ENCODE measurements at regions not wholly inside any gene's neighbourhood (a gene's known extent, or its start where the extent isn't known, plus 50 kb on each side); places are given as distances from the start of the nearest gene placed in this dataset.

- Mint-ChIP-seq H3K27ac (no peak overlapping the region), H3K4me3 (no peak overlapping the region), H3K27me3 (ENCODE audit: low read depth) (no peaks in the 10 kb centered on the region), H3K36me3 (ENCODE audit: low read depth) (no peaks in the 10 kb centered on the region), H3K4me1 (no peaks in the 10 kb centered on the region), H3K9me3 (no peaks in the 10 kb centered on the region)
- TF ChIP-seq CTCF (IDR thresholded peaks at IDR 0.05; ENCODE audit: unreplicated experiment in 3 of 3): no peak
Observed at GRCh38 chr5:51273021-51273420, 110.2 kb upstream of the ISL1 start.

DNA sequence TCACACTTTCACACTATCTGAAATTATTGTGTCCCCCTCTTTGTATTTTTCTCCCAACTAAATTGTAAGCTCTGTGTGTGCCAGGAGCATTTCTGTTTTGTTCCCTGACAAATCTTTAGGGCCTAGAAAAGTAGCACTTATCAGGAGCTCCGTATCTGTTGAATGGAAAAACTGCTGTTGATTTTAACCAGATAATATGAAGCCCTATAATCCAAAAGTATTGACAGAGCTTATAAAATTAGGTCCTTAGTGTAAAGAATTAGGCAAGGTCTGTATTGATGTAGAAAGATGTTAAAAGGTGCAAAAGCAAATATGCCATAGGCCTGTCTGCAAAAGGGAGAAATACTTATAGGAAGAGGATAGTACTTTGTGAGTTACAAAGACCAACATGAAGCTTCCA lies 109.4 kb upstream of the ISL1 start:
- TF ChIP-seq CTCF (IDR thresholded peaks at IDR 0.05; ENCODE audit: unreplicated experiment in 3 of 3): no peak
- Mint-ChIP-seq H3K4me3 (no peak overlapping the region), H3K4me1 (no peaks in the 10 kb centered on the region), H3K27me3 (ENCODE audit: low read depth) (no peaks in the 10 kb centered on the region), H3K27ac (no peak overlapping the region), H3K9me3 (no peaks in the 10 kb centered on the region), H3K36me3 (ENCODE audit: low read depth) (no peaks in the 10 kb centered on the region)

DNA sequence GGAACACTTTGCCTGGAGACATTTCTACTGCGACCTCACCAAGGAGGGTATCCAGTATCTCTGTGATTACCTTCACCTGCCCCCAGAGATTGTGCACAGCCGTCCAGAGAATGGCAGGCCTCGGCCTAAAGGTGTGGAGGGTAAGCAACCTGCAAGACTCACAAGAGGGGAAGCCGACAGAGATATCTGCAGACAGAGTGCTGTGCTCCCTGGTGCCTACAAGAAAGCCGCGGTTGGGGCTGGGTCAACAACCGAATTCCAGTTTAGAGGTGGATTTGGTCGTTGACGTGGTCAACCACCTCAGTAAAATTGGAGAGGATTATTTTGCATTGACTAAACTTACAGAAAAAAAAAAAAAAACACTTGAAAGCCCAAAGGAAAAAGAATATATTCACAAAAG lies 107.8 kb upstream of the ISL1 start:
- no peak overlapping the region for H3K4me3 Mint-ChIP-seq
- no peaks in the 10 kb centered on the region for H3K36me3 Mint-ChIP-seq (ENCODE audit: low read depth)
- no peaks in the 10 kb centered on the region for H3K9me3 Mint-ChIP-seq
- no peaks in the 10 kb centered on the region for H3K27me3 Mint-ChIP-seq (ENCODE audit: low read depth)
- H3K4me1 Mint-ChIP-seq: no peaks in the 10 kb centered on the region
- H3K27ac Mint-ChIP-seq: no peak overlapping the region
- TF ChIP-seq CTCF (IDR thresholded peaks at IDR 0.05; ENCODE audit: unreplicated experiment in 3 of 3): no peak

DNA sequence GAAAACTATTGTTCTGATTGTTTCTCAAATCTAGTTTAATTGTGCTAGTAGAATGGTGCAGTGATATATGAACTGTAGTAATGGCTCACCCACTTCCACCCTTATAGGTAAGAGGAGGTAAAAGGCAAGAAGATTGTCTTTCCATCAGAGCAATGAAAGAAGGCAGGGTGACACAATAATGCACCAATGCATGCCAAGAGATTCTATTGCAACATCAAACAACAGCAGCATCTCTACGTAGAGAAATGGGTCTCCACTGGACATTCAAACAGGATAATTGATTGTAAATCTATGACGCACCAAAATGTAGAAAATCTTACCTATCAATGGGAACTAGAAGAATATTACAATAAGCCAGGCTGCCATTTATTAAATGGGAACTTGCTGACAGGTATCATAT lies 107.0 kb upstream of the ISL1 start:
- no peak overlapping the region for H3K4me3 Mint-ChIP-seq
- no peaks in the 10 kb centered on the region for H3K27me3 Mint-ChIP-seq (ENCODE audit: low read depth)
- no peaks in the 10 kb centered on the region for H3K36me3 Mint-ChIP-seq (ENCODE audit: low read depth)
- no peaks in the 10 kb centered on the region for H3K4me1 Mint-ChIP-seq
- TF ChIP-seq CTCF (IDR thresholded peaks at IDR 0.05; ENCODE audit: unreplicated experiment in 3 of 3): no peak
- no peaks in the 10 kb centered on the region for H3K9me3 Mint-ChIP-seq
- no peak overlapping the region for H3K27ac Mint-ChIP-seq

DNA sequence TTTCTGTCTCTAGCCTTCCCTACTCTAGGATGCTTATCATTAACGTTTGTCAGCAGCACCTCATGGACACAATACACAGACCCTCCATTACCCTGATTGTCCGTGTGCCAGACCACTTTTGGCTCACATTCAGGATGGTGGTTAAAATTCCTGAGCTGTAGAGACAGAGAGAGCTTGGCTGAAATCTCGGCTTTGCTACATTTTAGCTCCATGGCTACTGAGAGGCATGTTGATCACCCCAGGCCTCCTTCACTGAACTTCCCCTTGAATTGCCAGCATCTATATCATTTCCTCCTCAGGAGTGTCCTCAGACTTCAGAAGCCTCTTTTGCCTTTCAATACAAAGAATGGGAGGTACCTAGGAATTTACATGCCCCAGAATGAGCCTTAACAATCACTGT lies 104.7 kb upstream of the ISL1 start:
- Mint-ChIP-seq H3K27me3 (ENCODE audit: low read depth) (no peaks in the 10 kb centered on the region), H3K9me3 (no peaks in the 10 kb centered on the region), H3K36me3 (ENCODE audit: low read depth) (no peaks in the 10 kb centered on the region), H3K4me1 (no peaks in the 10 kb centered on the region), H3K27ac (no peak overlapping the region), H3K4me3 (no peak overlapping the region)
- no peak for TF ChIP-seq CTCF (IDR thresholded peaks at IDR 0.05; ENCODE audit: unreplicated experiment in 3 of 3)

- Mint-ChIP-seq H3K27me3 (ENCODE audit: low read depth) (no peaks in the 10 kb centered on the region), H3K36me3 (ENCODE audit: low read depth) (no peaks in the 10 kb centered on the region), H3K9me3 (no peaks in the 10 kb centered on the region), H3K4me1 (no peaks in the 10 kb centered on the region), H3K4me3 (no peak overlapping the region), H3K27ac (no peak overlapping the region)
- no peak for TF ChIP-seq CTCF (IDR thresholded peaks at IDR 0.05; ENCODE audit: unreplicated experiment in 3 of 3)
Observed at GRCh38 chr5:51279983-51280706, 103.1 kb upstream of the ISL1 start.
